ENCODE measurements at regions not wholly inside any gene's neighbourhood (a gene's known extent, or its start where the extent isn't known, plus 50 kb on each side); places are given as distances from the start of the nearest gene placed in this dataset.

- TF ChIP-seq POLR2A (IDR thresholded peaks at IDR 0.05) (no peak), CTCF (IDR thresholded peaks at IDR 0.05) (no peak)
Measured at GRCh38 chr3:117661818-117662095, 952.2 kb downstream of the TUSC7 start.
